Adipocyte (in vitro differentiated cells): ENCODE measurements at regions not wholly inside any gene's neighbourhood (a gene's known extent, or its start where the extent isn't known, plus 50 kb on each side); places are given as distances from the start of the nearest gene placed in this dataset.

Experiments used
- DNase-seq: peaks from one replicate; pipeline ENCODE4 v3.0.0-alpha.2; 2015; ENCODE audit warnings: low read depth
- H3K27me3 ChIP-seq: replicated peaks from 2 replicates; pipeline ENCODE4 v1.7.0; 2013; ENCODE audit warnings: mild to moderate bottlenecking, low read length, moderate library complexity; ENCODE audit not compliant: control insufficient read depth, insufficient read depth
- H3K36me3 ChIP-seq: 2 replicates; pipeline ENCODE4 v1.7.0; 2013; ENCODE audit warnings: low read length, mild to moderate bottlenecking, moderate library complexity; ENCODE audit not compliant: control insufficient read depth, insufficient read depth, severe bottlenecking
- H3K4me1 ChIP-seq: 2 replicates; pipeline ENCODE4 v1.7.0; 2013; ENCODE audit warnings: mild to moderate bottlenecking, low read length, moderate library complexity; ENCODE audit not compliant: control insufficient read depth, insufficient read depth
- H3K4me3 ChIP-seq: 2 replicates; pipeline ENCODE4 v1.7.0; 2013; ENCODE audit warnings: mild to moderate bottlenecking, low read length, moderate library complexity
- H3K9ac ChIP-seq: 2 replicates; pipeline ENCODE4 v1.7.0; 2013; ENCODE audit warnings: mild to moderate bottlenecking, low read length, moderate library complexity
- H3K9me3 ChIP-seq: 2 replicates; pipeline ENCODE4 v1.7.0; 2013; ENCODE audit warnings: mild to moderate bottlenecking, low read length, moderate library complexity; ENCODE audit not compliant: control insufficient read depth

DNA sequence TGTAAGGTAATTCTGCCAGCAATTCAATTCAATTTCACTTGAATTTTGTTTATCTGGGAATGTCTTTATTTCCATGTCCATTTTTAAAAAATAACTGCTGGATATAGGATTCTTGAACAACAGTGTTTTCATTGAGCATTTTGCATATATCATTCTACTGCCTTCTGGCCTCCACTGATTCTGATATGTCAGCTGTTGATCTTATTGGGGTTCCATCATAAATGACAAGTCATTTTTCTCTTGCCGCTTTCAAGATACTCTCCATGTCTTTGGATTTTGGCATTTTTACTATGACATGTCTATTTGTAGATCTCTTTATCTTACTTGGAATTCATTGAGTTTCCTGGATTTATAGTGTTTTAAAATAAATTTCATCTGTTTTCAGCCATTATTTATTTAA lies 180.5 kb upstream of the LMNTD1 start:
- DNase-seq: no peak
- Histone ChIP-seq H3K4me3 (no peak overlapping the region), H3K9me3 (no peaks in the 10 kb centered on the region), H3K4me1 (no peaks in the 10 kb centered on the region), H3K9ac (no peak overlapping the region), H3K36me3 (no peaks in the 10 kb centered on the region), H3K27me3 (no peaks in the 10 kb centered on the region)

GRCh38 chr12:25734529-25735180 lies 181.6 kb upstream of the LMNTD1 start:
- H3K9ac ChIP-seq: no peak overlapping the region
- no peaks in the 10 kb centered on the region for H3K9me3 ChIP-seq
- no peaks in the 10 kb centered on the region for H3K36me3 ChIP-seq
- H3K27me3 ChIP-seq: no peaks in the 10 kb centered on the region
- no peak for DNase-seq
- H3K4me3 ChIP-seq: no peak overlapping the region
- no peaks in the 10 kb centered on the region for H3K4me1 ChIP-seq

GRCh38 chr12:25740617-25741016 lies 187.5 kb upstream of the LMNTD1 start:
- no peaks in the 10 kb centered on the region for H3K27me3 ChIP-seq
- no peaks in the 10 kb centered on the region for H3K36me3 ChIP-seq
- H3K4me1 ChIP-seq: no peaks in the 10 kb centered on the region
- H3K9ac ChIP-seq: no peak overlapping the region
- H3K9me3 ChIP-seq: no peaks in the 10 kb centered on the region
- DNase-seq: no peak
- H3K4me3 ChIP-seq: no peak overlapping the region

DNA sequence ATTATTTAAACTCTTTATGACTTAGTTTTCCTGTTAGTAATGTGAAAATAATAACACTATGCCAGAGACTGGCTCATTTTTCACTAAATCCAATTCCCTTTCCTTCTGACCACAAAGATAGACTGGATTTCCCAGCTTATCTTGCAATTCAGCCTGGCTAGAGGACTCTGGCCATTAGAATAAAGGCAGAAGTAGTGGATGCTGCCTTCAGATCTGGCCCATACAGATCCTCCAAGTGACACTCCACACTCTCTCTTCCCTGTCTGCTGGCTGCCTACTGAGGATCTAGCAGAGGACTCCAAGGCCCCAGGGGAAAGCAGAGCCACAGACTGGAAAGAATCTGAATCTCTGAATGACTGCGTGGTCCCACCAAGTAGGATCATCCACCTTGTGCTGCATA lies 188.8 kb upstream of the LMNTD1 start:
- no peak for DNase-seq
- H3K9ac ChIP-seq: no peak overlapping the region
- no peaks in the 10 kb centered on the region for H3K9me3 ChIP-seq

GRCh38 chr12:25743679-25744215 lies 190.7 kb upstream of the LMNTD1 start:
- no peaks in the 10 kb centered on the region for H3K9me3 ChIP-seq
- H3K27me3 ChIP-seq: no peaks in the 10 kb centered on the region
- DNase-seq: peak; percentile 13
- no peak overlapping the region for H3K9ac ChIP-seq
- H3K4me3 ChIP-seq: no peak overlapping the region
- no peaks in the 10 kb centered on the region for H3K36me3 ChIP-seq
- H3K4me1 ChIP-seq: no peaks in the 10 kb centered on the region

More for the DNA sequence above, 188.8 kb upstream of the LMNTD1 start:
- H3K4me1 ChIP-seq: no peaks in the 10 kb centered on the region
- H3K4me3 ChIP-seq: no peak overlapping the region
- no peaks in the 10 kb centered on the region for H3K27me3 ChIP-seq
- no peaks in the 10 kb centered on the region for H3K36me3 ChIP-seq

DNA sequence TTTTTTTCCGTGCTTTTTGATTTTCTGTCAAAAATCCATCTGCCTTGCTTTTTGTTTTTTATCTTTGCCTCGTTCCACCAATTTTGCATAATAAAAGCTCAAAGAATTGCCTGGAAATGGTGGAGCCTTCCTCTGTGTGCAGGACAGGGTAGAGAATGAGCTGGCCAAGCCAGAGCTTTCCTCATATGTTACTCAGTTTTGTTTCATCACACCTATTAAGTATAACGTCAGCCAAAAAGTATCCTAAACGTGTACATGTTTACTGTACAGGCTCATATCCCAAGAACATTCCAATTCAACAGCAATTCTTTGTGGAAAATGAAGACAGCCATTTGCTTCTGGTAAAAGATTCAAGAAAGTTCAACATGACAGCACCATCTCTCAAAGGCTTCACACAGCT lies 191.2 kb upstream of the LMNTD1 start:
- no peak for DNase-seq
- no peak overlapping the region for H3K9ac ChIP-seq
- H3K36me3 ChIP-seq: no peaks in the 10 kb centered on the region
- H3K9me3 ChIP-seq: no peaks in the 10 kb centered on the region
- H3K27me3 ChIP-seq: no peaks in the 10 kb centered on the region
- no peaks in the 10 kb centered on the region for H3K4me1 ChIP-seq
- no peak overlapping the region for H3K4me3 ChIP-seq

- DNase-seq: no peak
- Histone ChIP-seq H3K9ac (no peak overlapping the region), H3K4me3 (no peak overlapping the region), H3K9me3 (no peaks in the 10 kb centered on the region), H3K36me3 (no peaks in the 10 kb centered on the region), H3K4me1 (no peaks in the 10 kb centered on the region), H3K27me3 (no peaks in the 10 kb centered on the region)
Measured at GRCh38 chr12:25745281-25745680, 192.2 kb upstream of the LMNTD1 start.

DNA sequence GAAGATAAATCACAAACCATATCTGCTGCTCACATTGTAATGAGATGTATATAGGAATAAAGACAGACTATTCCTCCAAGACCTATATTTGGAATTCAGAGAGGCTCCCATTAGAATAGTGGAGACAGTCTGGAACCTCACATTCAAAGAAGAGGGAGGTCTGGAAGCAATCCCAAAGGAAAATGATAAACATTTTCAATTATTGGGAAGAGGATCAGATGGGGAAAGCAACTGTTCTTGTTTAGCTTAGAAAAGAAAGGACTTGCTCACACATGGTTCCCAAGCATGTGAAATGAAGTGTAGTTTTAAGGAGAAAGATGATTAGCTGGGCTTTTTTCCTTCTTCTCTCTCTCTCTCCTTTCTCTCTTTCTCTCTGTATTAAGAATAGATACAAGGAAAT lies 193.0 kb upstream of the LMNTD1 start:
- no peak for DNase-seq
- no peaks in the 10 kb centered on the region for H3K4me1 ChIP-seq
- H3K36me3 ChIP-seq: no peaks in the 10 kb centered on the region
- no peak overlapping the region for H3K9ac ChIP-seq
- no peaks in the 10 kb centered on the region for H3K9me3 ChIP-seq
- H3K4me3 ChIP-seq: no peak overlapping the region
- no peaks in the 10 kb centered on the region for H3K27me3 ChIP-seq

GRCh38 chr12:25752710-25753309 lies 199.7 kb upstream of the LMNTD1 start:
- Histone ChIP-seq H3K4me1 (no peaks in the 10 kb centered on the region), H3K4me3 (no peak overlapping the region), H3K36me3 (no peaks in the 10 kb centered on the region), H3K9me3 (no peaks in the 10 kb centered on the region), H3K27me3 (no peaks in the 10 kb centered on the region), H3K9ac (no peak overlapping the region)
- no peak for DNase-seq

GRCh38 chr12:25755136-25755970 lies 202.3 kb upstream of the LMNTD1 start:
- Histone ChIP-seq H3K4me3 (no peak overlapping the region), H3K27me3 (no peaks in the 10 kb centered on the region), H3K36me3 (no peaks in the 10 kb centered on the region), H3K4me1 (no peaks in the 10 kb centered on the region), H3K9me3 (no peaks in the 10 kb centered on the region), H3K9ac (no peak overlapping the region)
- DNase-seq: no peak

GRCh38 chr12:25755971-25756260 lies 202.6 kb upstream of the RASSF8 start:
- no peak overlapping the region for H3K4me3 ChIP-seq
- no peaks in the 10 kb centered on the region for H3K4me1 ChIP-seq
- no peak overlapping the region for H3K9ac ChIP-seq
- H3K36me3 ChIP-seq: no peaks in the 10 kb centered on the region
- no peak for DNase-seq
- H3K27me3 ChIP-seq: no peaks in the 10 kb centered on the region
- H3K9me3 ChIP-seq: no peaks in the 10 kb centered on the region
